ENCODE measurements at regions not wholly inside any gene's neighbourhood (a gene's known extent, or its start where the extent isn't known, plus 50 kb on each side); places are given as distances from the start of the nearest gene placed in this dataset.

DNA sequence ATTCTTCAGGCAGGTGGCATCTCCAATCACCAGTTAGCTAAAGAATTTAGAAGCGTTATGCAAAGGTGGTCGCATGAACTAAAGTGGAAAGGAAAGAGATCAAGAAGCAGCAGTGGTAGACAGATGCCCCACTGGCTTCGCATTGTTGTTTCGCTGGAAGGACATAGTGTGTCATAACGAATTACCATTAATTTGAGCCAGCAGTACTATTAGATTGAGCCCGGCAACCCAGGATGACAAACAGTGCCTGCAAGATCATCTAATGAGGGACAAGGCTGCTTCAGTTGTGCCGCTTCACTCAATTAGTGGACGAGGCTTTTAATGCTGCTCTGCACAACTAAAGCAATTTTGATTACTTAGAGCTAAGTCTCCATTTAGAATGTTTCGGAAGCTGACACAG lies 274.5 kb upstream of the SOX5 start:
- TF ChIP-seq POLR2A (IDR thresholded peaks at IDR 0.05) (no peak), CTCF (IDR thresholded peaks at IDR 0.05) (no peak)
